ENCODE measurements at regions not wholly inside any gene's neighbourhood (a gene's known extent, or its start where the extent isn't known, plus 50 kb on each side); places are given as distances from the start of the nearest gene placed in this dataset.

DNA sequence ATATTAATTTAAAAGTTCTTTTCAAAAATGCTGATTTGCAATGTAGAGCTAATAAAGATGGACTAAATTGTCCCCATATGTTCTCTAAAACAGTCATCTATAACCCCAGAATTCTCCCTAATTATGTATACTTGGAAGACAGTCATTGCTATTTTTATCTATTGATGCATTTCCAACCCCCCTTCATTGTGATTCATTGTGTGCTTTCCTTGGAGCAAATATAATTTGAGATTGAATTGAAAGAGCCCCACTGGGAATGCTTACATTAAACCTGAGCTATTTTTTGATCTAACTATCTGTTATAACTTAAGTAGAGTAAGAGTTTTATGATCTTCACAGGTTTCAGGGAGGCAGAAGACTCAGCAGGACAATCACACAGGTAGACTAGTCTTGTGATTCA lies 73.7 kb upstream of the PTCHD4 start:
- Histone ChIP-seq H3K4me3 (ENCODE audit: low read depth, low read length) (no peak overlapping the region), H3K27ac (ENCODE audit: low read depth, low read length) (no peak overlapping the region), H3K9me3 (ENCODE audit: control insufficient read depth, insufficient read depth, low read length) (no peaks in the 10 kb centered on the region), H3K27me3 (ENCODE audit: control insufficient read depth, insufficient read depth, low read length) (no peaks in the 10 kb centered on the region)
- POLR2A ChIA-PET, result no interaction called here
- DNase-seq (ENCODE audit: low read depth, low spot score), result no peak
- CTCF ChIA-PET, result no interaction called here
- TF ChIP-seq, protein P1, sequence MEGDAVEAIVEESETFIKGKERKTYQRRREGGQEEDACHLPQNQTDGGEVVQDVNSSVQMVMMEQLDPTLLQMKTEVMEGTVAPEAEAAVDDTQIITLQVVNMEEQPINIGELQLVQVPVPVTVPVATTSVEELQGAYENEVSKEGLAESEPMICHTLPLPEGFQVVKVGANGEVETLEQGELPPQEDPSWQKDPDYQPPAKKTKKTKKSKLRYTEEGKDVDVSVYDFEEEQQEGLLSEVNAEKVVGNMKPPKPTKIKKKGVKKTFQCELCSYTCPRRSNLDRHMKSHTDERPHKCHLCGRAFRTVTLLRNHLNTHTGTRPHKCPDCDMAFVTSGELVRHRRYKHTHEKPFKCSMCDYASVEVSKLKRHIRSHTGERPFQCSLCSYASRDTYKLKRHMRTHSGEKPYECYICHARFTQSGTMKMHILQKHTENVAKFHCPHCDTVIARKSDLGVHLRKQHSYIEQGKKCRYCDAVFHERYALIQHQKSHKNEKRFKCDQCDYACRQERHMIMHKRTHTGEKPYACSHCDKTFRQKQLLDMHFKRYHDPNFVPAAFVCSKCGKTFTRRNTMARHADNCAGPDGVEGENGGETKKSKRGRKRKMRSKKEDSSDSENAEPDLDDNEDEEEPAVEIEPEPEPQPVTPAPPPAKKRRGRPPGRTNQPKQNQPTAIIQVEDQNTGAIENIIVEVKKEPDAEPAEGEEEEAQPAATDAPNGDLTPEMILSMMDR (IDR thresholded peaks at IDR 0.05; ENCODE audit: low read depth, low read length), result no peak

DNA sequence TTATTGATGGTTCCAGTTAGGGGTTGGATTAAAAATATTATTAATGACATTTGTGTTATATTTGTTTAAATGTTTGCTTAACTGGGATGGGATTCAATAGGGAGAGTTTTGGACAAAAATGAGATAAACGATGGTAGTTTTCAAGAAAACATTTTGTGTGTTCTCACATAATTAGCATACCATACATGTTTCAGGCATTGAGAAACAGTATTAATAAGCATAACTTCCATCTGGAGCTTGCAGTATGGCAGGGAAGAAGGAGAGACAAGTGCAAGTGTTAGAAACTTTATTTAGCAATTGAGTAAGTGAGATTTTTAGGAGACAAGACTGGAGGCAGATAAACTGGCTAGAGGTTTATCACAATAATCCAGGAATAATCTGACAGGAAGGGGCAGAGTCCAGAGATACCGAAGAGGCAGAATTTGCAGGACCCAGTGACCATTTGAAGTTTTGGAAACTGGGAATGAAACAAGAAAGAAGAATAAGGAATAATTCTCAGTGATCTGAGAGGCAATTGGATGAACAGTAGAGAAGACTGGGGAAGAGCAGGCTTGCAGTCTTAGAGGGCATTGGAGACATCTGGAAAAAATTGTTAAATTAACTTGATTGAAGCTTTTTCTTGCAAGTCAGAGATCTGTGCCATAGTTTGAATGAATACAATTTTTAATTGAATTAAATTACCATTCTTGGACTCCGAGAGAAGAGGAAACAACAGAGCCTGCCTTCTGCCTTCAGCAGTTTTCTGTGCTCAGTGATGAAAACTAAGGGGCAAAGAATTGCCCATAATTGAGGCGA lies 73.0 kb upstream of the PTCHD4 start:
- H3K4me3 ChIP-seq (ENCODE audit: low read depth, low read length), result no peak overlapping the region
- CTCF ChIA-PET, result no interaction called here
- POLR2A ChIA-PET, result no interaction called here
- DNase-seq (ENCODE audit: low read depth, low spot score), result no peak
- no peaks in the 10 kb centered on the region for H3K9me3 ChIP-seq (ENCODE audit: control insufficient read depth, insufficient read depth, low read length)
- H3K27me3 ChIP-seq (ENCODE audit: control insufficient read depth, insufficient read depth, low read length), result no peaks in the 10 kb centered on the region
- TF ChIP-seq, protein P1 (IDR thresholded peaks at IDR 0.05; ENCODE audit: low read depth, low read length), result no peak
- H3K27ac ChIP-seq (ENCODE audit: low read depth, low read length), result no peak overlapping the region

DNA sequence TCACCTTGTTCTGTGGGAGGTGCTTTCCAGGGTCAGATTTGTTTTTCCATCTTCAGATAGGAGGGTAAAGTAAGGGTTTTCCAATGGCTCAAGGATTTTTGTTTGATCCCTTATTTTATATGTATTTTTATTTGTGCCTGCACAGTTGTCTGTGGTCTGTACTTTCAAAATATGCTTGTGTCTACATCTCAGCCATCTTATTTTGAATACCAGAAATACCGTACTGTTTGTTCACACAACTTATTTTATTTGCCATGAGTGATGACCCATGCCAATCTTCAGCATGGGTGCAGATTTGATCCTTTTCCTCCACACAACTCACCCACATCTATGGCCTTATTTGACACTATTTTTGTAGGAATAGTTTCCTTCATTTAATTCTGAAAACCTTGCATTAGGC lies 72.2 kb upstream of the PTCHD4 start:
- H3K27ac ChIP-seq (ENCODE audit: low read depth, low read length), result no peak overlapping the region
- CTCF ChIA-PET, result no interaction called here

DNA sequence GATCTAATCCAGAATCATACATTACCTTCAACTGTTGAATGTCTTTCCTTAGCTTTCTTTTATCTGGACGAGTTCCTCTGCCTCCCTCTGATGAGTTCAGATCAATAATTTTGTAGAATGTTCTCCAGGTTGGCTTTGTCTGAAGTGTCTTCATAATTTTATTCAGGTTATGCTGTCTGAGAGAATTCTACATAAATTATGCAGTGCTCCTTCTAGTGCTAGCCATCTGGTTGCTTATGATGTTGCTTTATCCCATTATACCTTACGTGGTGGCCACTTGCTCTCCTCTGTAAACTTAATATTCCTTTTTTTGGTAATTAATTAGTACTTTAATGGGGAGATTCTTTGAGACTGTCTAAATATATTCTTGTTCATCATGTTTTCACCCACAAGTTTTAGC lies 67.7 kb upstream of the PTCHD4 start:
- TF ChIP-seq, protein P1 (IDR thresholded peaks at IDR 0.05; ENCODE audit: low read depth, low read length), result no peak
- DNase-seq (ENCODE audit: low read depth, low spot score), result no peak
- Histone ChIP-seq H3K27me3 (ENCODE audit: control insufficient read depth, insufficient read depth, low read length) (no peaks in the 10 kb centered on the region), H3K4me3 (ENCODE audit: low read depth, low read length) (no peak overlapping the region), H3K27ac (ENCODE audit: low read depth, low read length) (no peak overlapping the region), H3K9me3 (ENCODE audit: control insufficient read depth, insufficient read depth, low read length) (no peaks in the 10 kb centered on the region)
- CTCF ChIA-PET, result interaction anchor here (0.5 kb wide), 1 partner anchor 992 kb away, joined by 4 read pairs; no protein-coding TSS in a partner anchor
- POLR2A ChIA-PET, result no interaction called here

More for the DNA sequence above, 72.2 kb upstream of the PTCHD4 start:
- TF ChIP-seq, protein P1 (IDR thresholded peaks at IDR 0.05; ENCODE audit: low read depth, low read length), result no peak
- H3K9me3 ChIP-seq (ENCODE audit: control insufficient read depth, insufficient read depth, low read length), result no peaks in the 10 kb centered on the region
- no peak for DNase-seq (ENCODE audit: low read depth, low spot score)
- POLR2A ChIA-PET, result no interaction called here
- H3K27me3 ChIP-seq (ENCODE audit: control insufficient read depth, insufficient read depth, low read length), result no peaks in the 10 kb centered on the region
- H3K4me3 ChIP-seq (ENCODE audit: low read depth, low read length), result no peak overlapping the region

DNA sequence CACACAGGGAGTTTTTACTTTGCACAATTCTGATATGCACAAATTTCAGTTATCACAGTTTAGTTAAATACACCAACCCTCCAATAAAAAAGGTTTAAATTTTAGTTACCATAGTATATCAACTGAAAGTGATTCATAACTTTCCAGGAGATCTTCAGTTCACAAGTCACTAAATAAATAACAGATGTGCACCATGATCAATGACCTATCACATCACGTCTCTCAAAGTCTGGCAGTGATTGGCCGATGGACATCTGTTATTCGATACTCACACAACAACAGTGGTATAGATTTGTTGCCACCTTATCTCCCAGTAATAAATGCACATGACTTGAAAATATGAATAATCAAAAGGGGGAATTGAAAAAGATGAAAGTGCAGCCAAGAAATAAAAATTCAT lies 66.8 kb upstream of the PTCHD4 start:
- ChIA-PET CTCF (no interaction called here), POLR2A (no interaction called here)
- H3K4me3 ChIP-seq (ENCODE audit: low read depth, low read length), result no peak overlapping the region
- no peak overlapping the region for H3K27ac ChIP-seq (ENCODE audit: low read depth, low read length)
- DNase-seq (ENCODE audit: low read depth, low spot score), result no peak
- TF ChIP-seq, protein P1 (IDR thresholded peaks at IDR 0.05; ENCODE audit: low read depth, low read length), result no peak
- H3K9me3 ChIP-seq (ENCODE audit: control insufficient read depth, insufficient read depth, low read length), result no peaks in the 10 kb centered on the region
- H3K27me3 ChIP-seq (ENCODE audit: control insufficient read depth, insufficient read depth, low read length), result no peaks in the 10 kb centered on the region
